ENCODE measurements at regions not wholly inside any gene's neighbourhood (a gene's known extent, or its start where the extent isn't known, plus 50 kb on each side); places are given as distances from the start of the nearest gene placed in this dataset.

DNA sequence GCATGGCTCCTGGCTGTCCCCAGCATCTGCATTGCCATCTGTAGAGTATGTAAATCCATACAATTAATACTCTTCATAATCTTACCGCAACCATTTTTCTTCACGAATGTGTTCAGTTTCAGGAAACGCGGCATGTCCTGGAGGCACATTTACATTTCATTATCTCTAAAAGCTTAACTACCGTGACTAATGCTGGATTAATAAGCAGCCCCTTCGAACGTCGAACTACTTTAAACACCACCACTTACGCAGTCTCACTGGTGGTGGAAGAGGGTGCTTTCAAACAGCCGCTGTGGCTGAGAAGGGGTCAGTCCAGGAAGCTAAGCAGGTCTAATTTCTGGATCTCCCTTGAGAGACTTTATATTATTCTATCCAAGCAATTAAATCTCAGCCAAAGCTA is 85.6 kb downstream of the C5orf15 start:
- Histone ChIP-seq H3K27me3 (ENCODE audit: low read depth) (peaks cover 10% of the 10 kb centered on the region), H3K4me1 (no peaks in the 10 kb centered on the region), H3K27ac (no peak overlapping the region), H3K4me3 (no peak overlapping the region), H3K36me3 (no peaks in the 10 kb centered on the region), H3K9me3 (no peaks in the 10 kb centered on the region)
- no peak for DNase-seq
- intact Hi-C loops (cut with DNase I): no loop called here
- TF ChIP-seq, protein P1, sequence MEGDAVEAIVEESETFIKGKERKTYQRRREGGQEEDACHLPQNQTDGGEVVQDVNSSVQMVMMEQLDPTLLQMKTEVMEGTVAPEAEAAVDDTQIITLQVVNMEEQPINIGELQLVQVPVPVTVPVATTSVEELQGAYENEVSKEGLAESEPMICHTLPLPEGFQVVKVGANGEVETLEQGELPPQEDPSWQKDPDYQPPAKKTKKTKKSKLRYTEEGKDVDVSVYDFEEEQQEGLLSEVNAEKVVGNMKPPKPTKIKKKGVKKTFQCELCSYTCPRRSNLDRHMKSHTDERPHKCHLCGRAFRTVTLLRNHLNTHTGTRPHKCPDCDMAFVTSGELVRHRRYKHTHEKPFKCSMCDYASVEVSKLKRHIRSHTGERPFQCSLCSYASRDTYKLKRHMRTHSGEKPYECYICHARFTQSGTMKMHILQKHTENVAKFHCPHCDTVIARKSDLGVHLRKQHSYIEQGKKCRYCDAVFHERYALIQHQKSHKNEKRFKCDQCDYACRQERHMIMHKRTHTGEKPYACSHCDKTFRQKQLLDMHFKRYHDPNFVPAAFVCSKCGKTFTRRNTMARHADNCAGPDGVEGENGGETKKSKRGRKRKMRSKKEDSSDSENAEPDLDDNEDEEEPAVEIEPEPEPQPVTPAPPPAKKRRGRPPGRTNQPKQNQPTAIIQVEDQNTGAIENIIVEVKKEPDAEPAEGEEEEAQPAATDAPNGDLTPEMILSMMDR (IDR thresholded peaks at IDR 0.05): no peak
- ATAC-seq: no peak

DNA sequence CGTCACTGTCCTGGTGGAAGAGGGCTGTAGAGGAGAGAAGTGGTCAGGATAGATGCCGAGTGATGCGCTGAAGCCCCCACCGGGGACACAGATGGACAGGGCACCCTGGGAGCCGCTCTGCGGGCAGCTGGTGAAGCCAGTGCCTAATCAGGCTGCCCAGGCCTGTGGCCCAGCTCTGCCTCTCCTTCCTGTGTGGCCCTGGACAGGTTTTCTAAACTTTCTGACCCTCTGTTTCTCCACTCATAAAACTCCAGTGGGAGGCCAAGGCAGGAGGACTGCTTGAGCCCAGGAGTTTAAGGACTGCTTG is 86.1 kb downstream of the C5orf15 start:
- Histone ChIP-seq H3K4me1 (no peaks in the 10 kb centered on the region), H3K9me3 (no peaks in the 10 kb centered on the region), H3K36me3 (no peaks in the 10 kb centered on the region), H3K27ac (no peak overlapping the region), H3K27me3 (ENCODE audit: low read depth) (peaks cover 10% of the 10 kb centered on the region), H3K4me3 (no peak overlapping the region)
- TF ChIP-seq, protein P1 (IDR thresholded peaks at IDR 0.05): no peak
- intact Hi-C loops (cut with DNase I): no loop called here
- DNase-seq (no peak), ATAC-seq (no peak)

DNA sequence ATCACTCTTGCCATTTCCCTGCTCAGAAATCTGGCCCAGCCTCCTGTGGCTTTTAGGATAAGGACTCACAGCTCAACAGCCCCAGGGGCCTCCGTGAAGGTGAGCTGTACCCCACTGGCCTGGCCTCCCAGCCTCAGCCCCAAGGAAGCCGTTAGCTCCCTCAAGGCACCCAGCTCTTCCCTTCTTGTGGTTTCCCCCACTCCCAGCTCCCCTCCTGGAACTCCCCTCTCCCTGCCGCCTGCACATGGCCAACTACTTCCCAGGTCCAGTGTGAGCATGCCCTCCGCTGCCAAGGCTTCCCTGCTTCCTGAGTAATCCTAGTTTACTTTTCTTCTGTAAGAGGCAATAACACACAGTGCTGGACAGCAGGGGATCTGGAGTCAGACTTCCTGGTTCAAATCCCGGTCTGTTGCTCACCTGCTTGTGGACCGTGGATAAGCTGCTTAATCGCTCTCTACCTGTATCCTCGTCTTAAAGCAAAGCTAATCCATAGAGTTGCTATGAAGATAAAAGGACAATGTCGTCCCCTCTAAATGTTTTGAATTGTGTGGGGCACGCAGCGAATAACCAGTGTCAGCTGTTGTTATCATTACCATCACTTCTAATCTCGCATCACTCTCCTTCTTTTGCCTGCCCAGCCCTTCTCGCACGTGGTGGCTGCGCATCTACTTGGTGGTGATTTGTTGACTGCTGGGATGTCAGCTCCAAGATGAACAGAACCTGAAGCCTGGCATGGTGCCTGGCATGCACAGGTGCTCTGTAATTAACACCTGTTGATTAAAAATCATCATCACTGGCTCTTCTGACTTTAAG is 86.6 kb downstream of the C5orf15 start:
- Histone ChIP-seq H3K4me1 (no peaks in the 10 kb centered on the region), H3K9me3 (no peaks in the 10 kb centered on the region), H3K27me3 (ENCODE audit: low read depth) (peaks cover 10% of the 10 kb centered on the region), H3K36me3 (no peaks in the 10 kb centered on the region), H3K27ac (no peak overlapping the region), H3K4me3 (no peak overlapping the region)
- no peak for ATAC-seq
- intact Hi-C loops (cut with DNase I): no loop called here
- DNase-seq: no peak
- TF ChIP-seq, protein P1 (IDR thresholded peaks at IDR 0.05): no peak

DNA sequence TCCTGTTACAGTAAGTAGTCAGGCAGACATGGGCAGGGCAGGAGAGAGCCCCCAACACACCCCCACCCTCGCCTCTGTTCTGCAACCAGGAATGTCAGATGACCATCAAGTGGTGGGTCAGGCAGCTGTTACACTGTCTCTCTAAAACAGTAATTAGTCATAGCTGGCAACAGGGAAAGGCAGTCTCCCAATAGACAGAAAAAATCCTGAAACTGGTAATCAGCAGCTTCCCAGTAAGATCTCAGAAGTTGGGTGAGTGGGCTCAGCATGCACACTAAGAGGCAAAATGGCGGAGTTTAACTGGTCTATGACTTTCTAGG is 90.2 kb downstream of the C5orf15 start:
- intact Hi-C loops (cut with DNase I): no loop called here
- DNase-seq: no peak
- Histone ChIP-seq H3K36me3 (no peaks in the 10 kb centered on the region), H3K27ac (no peak overlapping the region), H3K9me3 (peaks cover 4% of the 10 kb centered on the region), H3K4me1 (no peaks in the 10 kb centered on the region), H3K4me3 (no peak overlapping the region), H3K27me3 (ENCODE audit: low read depth) (peaks cover 10% of the 10 kb centered on the region)
- ATAC-seq: no peak
- TF ChIP-seq, protein P1 (IDR thresholded peaks at IDR 0.05): no peak

DNA sequence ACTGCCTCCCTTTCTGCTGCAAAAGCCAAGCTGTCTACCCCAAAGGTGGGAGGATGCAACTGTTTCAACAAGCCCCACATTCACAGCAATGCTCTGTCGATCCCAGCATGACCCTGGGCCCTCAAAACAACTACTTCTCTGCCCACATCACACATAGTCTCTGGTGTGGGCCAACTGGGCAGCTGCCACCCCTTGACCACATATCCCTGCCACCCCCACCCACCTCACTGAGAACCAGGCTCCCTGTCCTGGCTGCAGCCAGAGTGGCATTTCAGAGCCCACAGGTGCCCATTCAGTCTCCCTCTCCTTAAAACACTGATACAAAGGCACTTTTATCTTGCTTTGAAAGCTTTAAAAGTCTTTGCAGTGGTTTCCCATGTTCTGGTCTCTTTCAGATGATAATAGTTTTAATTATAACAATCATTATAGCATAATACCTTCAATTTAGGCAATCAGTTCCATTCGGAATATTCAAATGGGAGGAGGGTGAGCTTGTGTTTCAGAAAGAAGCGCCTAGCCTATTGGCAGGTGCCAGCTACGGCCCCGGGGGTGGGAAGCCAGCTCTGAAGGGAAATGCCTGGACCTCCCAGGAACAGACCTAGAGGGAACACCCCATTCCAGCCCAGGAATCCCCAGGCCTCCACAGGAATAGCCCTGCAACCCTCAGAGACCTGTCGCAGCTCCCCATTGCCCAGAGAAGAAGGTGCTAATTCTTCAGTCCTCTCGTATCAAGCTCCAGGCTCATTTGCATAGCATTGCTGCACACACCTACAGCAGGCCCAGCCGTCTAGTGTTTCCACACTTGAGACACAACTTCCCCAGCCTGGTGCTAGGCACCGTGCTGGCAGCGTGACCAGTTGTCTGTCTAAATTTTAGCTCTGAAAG is 90.8 kb downstream of the C5orf15 start:
- no peaks in the 10 kb centered on the region for H3K4me1 ChIP-seq
- DNase-seq: no peak
- TF ChIP-seq, protein P1 (IDR thresholded peaks at IDR 0.05): no peak
- no peaks in the 10 kb centered on the region for H3K36me3 ChIP-seq
- H3K27me3 ChIP-seq (ENCODE audit: low read depth): peaks cover 4% of the 10 kb centered on the region
- H3K27ac ChIP-seq: no peak overlapping the region
- intact Hi-C loops (cut with DNase I): no loop called here
- H3K9me3 ChIP-seq: peaks cover 4% of the 10 kb centered on the region
- no peak overlapping the region for H3K4me3 ChIP-seq
- ATAC-seq: peak in 1 of 2 donors; percentile 8
